ENCODE measurements at regions not wholly inside any gene's neighbourhood (a gene's known extent, or its start where the extent isn't known, plus 50 kb on each side); places are given as distances from the start of the nearest gene placed in this dataset.

DNA sequence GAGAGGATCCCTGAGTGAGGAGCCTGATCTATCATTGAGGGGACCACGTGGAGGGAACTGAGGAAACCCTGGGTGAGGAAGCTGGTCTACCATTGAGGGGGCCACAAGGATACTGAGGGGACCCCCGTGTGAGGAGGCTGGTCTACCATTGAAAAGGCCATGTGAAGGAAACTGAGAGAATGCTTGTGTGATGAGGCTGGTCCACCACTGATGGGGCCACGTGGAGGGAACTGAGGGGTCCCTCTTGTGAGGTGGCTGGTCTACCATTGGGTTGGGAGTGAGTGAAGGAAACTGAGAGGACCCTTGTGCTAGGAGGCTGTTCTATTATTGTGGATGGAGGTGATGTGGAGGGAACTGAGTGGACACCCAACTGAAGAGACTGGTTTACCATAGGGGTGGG is 161.3 kb downstream of the FBLN2 start:
- Histone ChIP-seq H3K4me1 (no peaks in the 10 kb centered on the region), H3K9me3 (no peaks in the 10 kb centered on the region), H3K27ac (no peak overlapping the region), H3K36me3 (no peaks in the 10 kb centered on the region), H3K27me3 (no peaks in the 10 kb centered on the region), H3K4me3 (no peak overlapping the region)
- TF ChIP-seq, protein P1, sequence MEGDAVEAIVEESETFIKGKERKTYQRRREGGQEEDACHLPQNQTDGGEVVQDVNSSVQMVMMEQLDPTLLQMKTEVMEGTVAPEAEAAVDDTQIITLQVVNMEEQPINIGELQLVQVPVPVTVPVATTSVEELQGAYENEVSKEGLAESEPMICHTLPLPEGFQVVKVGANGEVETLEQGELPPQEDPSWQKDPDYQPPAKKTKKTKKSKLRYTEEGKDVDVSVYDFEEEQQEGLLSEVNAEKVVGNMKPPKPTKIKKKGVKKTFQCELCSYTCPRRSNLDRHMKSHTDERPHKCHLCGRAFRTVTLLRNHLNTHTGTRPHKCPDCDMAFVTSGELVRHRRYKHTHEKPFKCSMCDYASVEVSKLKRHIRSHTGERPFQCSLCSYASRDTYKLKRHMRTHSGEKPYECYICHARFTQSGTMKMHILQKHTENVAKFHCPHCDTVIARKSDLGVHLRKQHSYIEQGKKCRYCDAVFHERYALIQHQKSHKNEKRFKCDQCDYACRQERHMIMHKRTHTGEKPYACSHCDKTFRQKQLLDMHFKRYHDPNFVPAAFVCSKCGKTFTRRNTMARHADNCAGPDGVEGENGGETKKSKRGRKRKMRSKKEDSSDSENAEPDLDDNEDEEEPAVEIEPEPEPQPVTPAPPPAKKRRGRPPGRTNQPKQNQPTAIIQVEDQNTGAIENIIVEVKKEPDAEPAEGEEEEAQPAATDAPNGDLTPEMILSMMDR (IDR thresholded peaks at IDR 0.05), result no peak
- intact Hi-C loops (cut with DNase I), result no loop called here
- DNase-seq (ENCODE audit: low spot score in 2 of 2), result peak in 1 of 2 donors; percentile 21

DNA sequence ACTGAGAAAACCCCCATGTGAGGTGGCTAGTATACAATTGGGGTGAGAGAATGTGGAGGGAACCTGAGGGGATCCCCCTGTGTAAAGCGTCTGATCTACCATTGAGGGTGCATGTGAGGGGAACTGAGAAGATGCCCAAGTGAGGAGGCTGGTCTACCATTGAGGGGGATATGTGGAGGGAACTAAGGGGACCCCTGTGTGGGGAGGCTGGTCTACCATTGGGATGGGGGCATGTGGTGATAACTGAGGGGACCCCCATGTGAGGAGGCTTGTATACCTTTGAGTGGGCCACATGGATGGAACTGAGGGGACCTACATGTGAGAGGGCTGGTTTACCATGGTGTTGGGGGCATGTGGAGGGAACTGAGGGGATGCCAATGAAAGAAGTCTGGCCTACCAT is 160.8 kb downstream of the FBLN2 start:
- intact Hi-C loops (cut with DNase I), result no loop called here
- Histone ChIP-seq H3K4me3 (no peak overlapping the region), H3K4me1 (no peaks in the 10 kb centered on the region), H3K9me3 (no peaks in the 10 kb centered on the region), H3K27ac (no peak overlapping the region), H3K36me3 (no peaks in the 10 kb centered on the region), H3K27me3 (no peaks in the 10 kb centered on the region)
- TF ChIP-seq, protein P1 (IDR thresholded peaks at IDR 0.05), result no peak
- peak in 1 of 2 donors; percentile 27 for DNase-seq (ENCODE audit: low spot score in 2 of 2)

DNA sequence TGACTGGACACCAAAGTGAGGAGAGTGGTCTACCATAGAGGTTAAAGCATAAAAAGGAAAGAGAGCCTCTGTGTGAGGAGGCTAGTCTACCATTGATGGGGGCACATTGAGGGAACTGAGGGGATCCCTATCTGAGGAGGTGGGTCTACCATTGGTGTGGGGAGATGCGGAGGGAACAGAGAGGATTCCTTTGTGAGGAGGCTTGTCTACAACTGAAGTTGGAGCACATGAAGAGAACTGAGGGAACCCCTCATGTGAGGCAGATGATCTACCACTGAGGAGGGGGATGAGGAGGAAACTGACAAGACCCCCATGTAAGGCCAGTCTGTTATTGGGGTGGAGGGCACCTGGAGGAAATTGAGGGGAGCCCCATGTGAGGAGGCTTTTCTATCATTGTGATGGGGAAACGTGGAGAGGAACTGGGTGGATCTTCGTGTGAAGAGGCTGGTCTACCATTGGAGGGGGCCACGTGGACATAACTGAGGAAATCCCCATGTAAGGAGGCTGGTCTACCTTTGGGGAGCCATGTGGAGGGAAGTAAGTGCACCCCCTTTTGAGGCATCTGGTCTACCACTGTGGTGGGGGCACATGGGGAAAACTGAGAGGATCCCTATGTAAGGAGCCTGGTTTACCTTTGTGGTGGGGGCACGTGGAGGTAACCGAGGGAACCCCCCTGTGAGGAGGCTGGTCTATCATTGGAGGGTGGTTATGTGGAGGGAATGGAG is 160.1 kb downstream of the FBLN2 start:
- intact Hi-C loops (cut with DNase I), result no loop called here
- Histone ChIP-seq H3K4me3 (no peak overlapping the region), H3K36me3 (no peaks in the 10 kb centered on the region), H3K4me1 (no peaks in the 10 kb centered on the region), H3K27me3 (no peaks in the 10 kb centered on the region), H3K27ac (no peak overlapping the region), H3K9me3 (no peaks in the 10 kb centered on the region)
- DNase-seq (ENCODE audit: low spot score in 2 of 2), result peak in 1 of 2 donors; percentile 25
- TF ChIP-seq, protein P1 (IDR thresholded peaks at IDR 0.05), result no peak

DNA sequence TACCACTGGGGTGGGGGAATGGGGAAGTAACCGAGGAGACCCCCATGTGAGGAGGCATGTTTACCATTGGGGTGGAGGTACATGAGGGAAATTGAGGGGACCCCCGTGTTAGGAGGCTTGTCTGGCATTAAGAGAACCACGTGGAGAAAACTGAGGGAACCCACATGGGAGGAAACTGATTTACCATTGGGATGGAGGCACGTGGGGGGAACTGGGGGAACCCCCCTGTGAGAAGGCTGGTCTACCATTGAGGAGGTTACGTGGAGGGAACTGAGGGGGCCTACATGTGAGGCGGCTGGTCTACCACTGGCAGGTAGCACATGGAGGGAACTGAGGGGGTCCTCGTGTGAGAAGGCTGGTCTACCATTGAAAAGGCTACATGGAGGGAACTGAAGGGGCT is 159.4 kb downstream of the FBLN2 start:
- intact Hi-C loops (cut with DNase I), result no loop called here
- Histone ChIP-seq H3K9me3 (no peaks in the 10 kb centered on the region), H3K36me3 (no peaks in the 10 kb centered on the region), H3K27me3 (no peaks in the 10 kb centered on the region), H3K4me1 (no peaks in the 10 kb centered on the region), H3K27ac (no peak overlapping the region), H3K4me3 (no peak overlapping the region)
- TF ChIP-seq, protein P1 (IDR thresholded peaks at IDR 0.05), result no peak
- peak in 1 of 2 donors; percentile 5 for DNase-seq (ENCODE audit: low spot score in 2 of 2)

DNA sequence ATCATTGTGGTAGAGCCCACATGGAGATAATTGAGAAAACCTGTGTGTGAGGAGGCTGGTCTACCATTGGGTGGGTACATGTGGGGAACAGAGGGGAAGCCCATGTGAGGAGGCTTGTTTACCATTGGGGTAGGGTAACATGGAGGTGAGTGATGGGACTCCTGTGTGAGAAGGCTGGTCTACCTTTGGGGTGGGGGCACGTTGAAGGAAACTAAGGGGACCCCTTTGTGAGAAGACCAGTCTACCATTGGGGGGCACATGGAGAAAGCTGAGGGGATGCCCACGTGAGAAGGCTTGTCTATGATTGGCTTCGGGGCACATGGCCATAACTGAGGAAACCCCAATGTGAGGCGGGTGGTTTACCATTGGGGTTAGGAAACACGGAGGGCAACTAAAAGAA is 158.5 kb downstream of the FBLN2 start:
- Histone ChIP-seq H3K4me3 (no peak overlapping the region), H3K27me3 (no peaks in the 10 kb centered on the region), H3K36me3 (no peaks in the 10 kb centered on the region), H3K27ac (no peak overlapping the region), H3K9me3 (no peaks in the 10 kb centered on the region), H3K4me1 (no peaks in the 10 kb centered on the region)
- peak in 1 of 2 donors; percentile 37 for DNase-seq (ENCODE audit: low spot score in 2 of 2)
- intact Hi-C loops (cut with DNase I), result no loop called here
- TF ChIP-seq, protein P1 (IDR thresholded peaks at IDR 0.05), result no peak
